HepG2 (cell line): ENCODE measurements at regions not wholly inside any gene's neighbourhood (a gene's known extent, or its start where the extent isn't known, plus 50 kb on each side); places are given as distances from the start of the nearest gene placed in this dataset.

ENCODE experiments used
- ATAC-seq: fragments of 200-7000 bp; cut with Tn5 transposase; 3 replicates; pipeline ENCODE4 v1.9.1; 2020; ENCODE audit warnings: mild to moderate bottlenecking, moderate library complexity
- BruUV-seq: library from RNA; stranded (reverse); fragments of 400-500 nt; replicated peaks from 2 replicates; lab custom pipeline; 2021; lab: Mats Ljungman, UMichigan
- CTCF ChIA-PET: fragments of 300-600 bp; formaldehyde crosslinking; extraction: SDS; loops from one replicate; lab custom pipeline; 2021; ENCODE audit warnings: low total read pairs, inconsistent platforms, low intra/inter-chr PET ratio; lab: Yijun Ruan, JAX
- POLR2A ChIA-PET: fragments of 350-600 bp; sonication (Branson Sonifier 250); formaldehyde crosslinking; loops from one replicate; lab custom pipeline; 2020; ENCODE audit warnings: antibody characterized with exemption, inconsistent platforms; lab: Yijun Ruan, JAX
- DNase-seq: peaks from one replicate; pipeline ENCODE4 v3.0.0-alpha.2; 2015; ENCODE audit warnings: low spot score
- FAIRE-seq: peaks from 3 replicates; lab custom pipeline; 2011; peaks lifted over from hg19 to GRCh38; lab: Jason Lieb, UNC
- H2AFZ ChIP-seq: one replicate; pipeline ENCODE4 v1.6.1; 2011; ENCODE audit warnings: low read length, inconsistent platforms
- H3K27ac ChIP-seq: fragments of 300-600 bp; 3 replicates; pipeline ENCODE4 v1.8.0; 2011; ENCODE audit warnings: mixed run types, mild to moderate bottlenecking, mixed read lengths, low read length, inconsistent platforms; ENCODE audit not compliant: insufficient read depth; ENCODE audit errors: extremely low read length
- H3K27me3 ChIP-seq, 2 experiments: fragments of 200-600 bp in 1 of 2; 2 replicates in 1 of 2; 3 replicates in 1 of 2; pipeline versions ENCODE4 v1.6.0 to v1.8.0; 2011; ENCODE audit warnings: low read length in 2 of 2, mild to moderate bottlenecking in 2 of 2, moderate library complexity in 2 of 2, inconsistent platforms in 1 of 2; ENCODE audit not compliant: insufficient read depth in 2 of 2, control insufficient read depth in 1 of 2
- H3K36me3 ChIP-seq, 2 experiments: fragments of 200-600 bp in 1 of 2; replicated peaks in 1 of 2; 2 replicates in 1 of 2; 3 replicates in 1 of 2; pipeline versions ENCODE4 v1.5.1 to v1.8.0; 2011; ENCODE audit warnings: low read length in 2 of 2, inconsistent platforms in 1 of 2; ENCODE audit not compliant: insufficient read depth in 2 of 2, control insufficient read depth in 1 of 2
- H3K4me1 ChIP-seq: 2 replicates; pipeline ENCODE4 v1.5.1; 2012; ENCODE audit warnings: low read length, inconsistent platforms; ENCODE audit not compliant: insufficient read depth
- H3K4me2 ChIP-seq: 2 replicates; pipeline ENCODE4 v1.6.0; 2011; ENCODE audit warnings: low read depth, low read length, inconsistent platforms
- H3K4me3 ChIP-seq, 3 experiments: fragments of 200-600 bp in 1 of 3; sonication (generic), shearing (Covaris generic) in 1 of 3; replicated peaks in 1 of 3; 2 replicates each; pipeline ENCODE4 v1.5.1; 2011 to 2016; ENCODE audit warnings: low read length in 3 of 3, inconsistent platforms in 2 of 3, low read depth in 2 of 3, mild to moderate bottlenecking in 2 of 3, control low read depth in 1 of 3, mixed read lengths in 1 of 3; ENCODE audit not compliant: insufficient read depth in 1 of 3
- H3K79me2 ChIP-seq: one replicate; pipeline ENCODE4 v1.6.1; 2011; ENCODE audit warnings: low read length, inconsistent platforms; ENCODE audit not compliant: insufficient read depth
- H3K9ac ChIP-seq: 2 replicates; pipeline ENCODE4 v1.6.0; 2011; ENCODE audit warnings: mild to moderate bottlenecking, low read depth, low read length, inconsistent platforms; ENCODE audit not compliant: insufficient read depth
- H3K9me3 ChIP-seq: 2 replicates; pipeline ENCODE4 v1.5.1; 2012; ENCODE audit warnings: mild to moderate bottlenecking, low read length
- H4K20me1 ChIP-seq: 2 replicates; pipeline ENCODE4 v1.6.0; 2011; ENCODE audit warnings: inconsistent platforms, mild to moderate bottlenecking, low read length, moderate library complexity; ENCODE audit not compliant: insufficient read depth
- ARNT ChIP-seq: fragments of 450-650 bp; IDR thresholded peaks from 2 replicates; pipeline ENCODE4 v1.6.1; 2017
- ATF6 ChIP-seq: sonication (generic); formaldehyde crosslinking; conservative IDR thresholded peaks from 2 replicates; pipeline ENCODE4 v1.4.0; 2020; ENCODE audit warnings: missing genetic modification reagents
- CSRNP1 ChIP-seq: sonication (generic); formaldehyde crosslinking; IDR thresholded peaks from 2 replicates; pipeline ENCODE4 v1.8.1; 2023; ENCODE audit warnings: mild to moderate bottlenecking, missing genetic modification reagents
- FLYWCH1 ChIP-seq: sonication (generic); formaldehyde crosslinking; IDR thresholded peaks from 2 replicates; pipeline ENCODE4 v1.8.1; 2023; ENCODE audit warnings: mild to moderate bottlenecking, missing genetic modification reagents
- MATR3 ChIP-seq: sonication (generic); formaldehyde crosslinking; IDR thresholded peaks from 2 replicates; pipeline ENCODE4 v1.4.0; 2020; ENCODE audit warnings: missing genetic modification reagents
- TFDP2 ChIP-seq: sonication (generic); formaldehyde crosslinking; IDR thresholded peaks from 2 replicates; pipeline ENCODE4 v1.4.0; 2020; ENCODE audit warnings: missing genetic modification reagents
- ZNF235 ChIP-seq: sonication (generic); formaldehyde crosslinking; IDR thresholded peaks from 2 replicates; pipeline ENCODE4 v1.8.1; 2023; ENCODE audit warnings: mild to moderate bottlenecking, missing genetic modification reagents, borderline replicate concordance
- ZNF646 ChIP-seq: sonication (generic); formaldehyde crosslinking; IDR thresholded peaks from 2 replicates; pipeline ENCODE4 v1.9.0; 2021; ENCODE audit warnings: mild to moderate bottlenecking, missing genetic modification reagents
- WGBS: methylation state at CpG from one replicate; pipeline ENCODE4 v1.1.6; 2017; ENCODE audit warnings: low lambda C conversion rate; 5-methylcytosine and 5-hydroxymethylcytosine counted together
- in situ Hi-C: cut with HindIII; loops from 2 replicates; pipeline ENCODE4 v1.10.0; 2017; ENCODE audit warnings: low pct_unique_long_range_greater_than_20kb; ENCODE audit not compliant: extremely low pct_ligation_motif_present
- intact Hi-C: fragments of 100-400 bp; cut with micrococcal nuclease; formaldehyde crosslinking; loops from one replicate; pipeline ENCODE4 v1.10.0; 2022; ENCODE audit not compliant: unreplicated experiment

- ATAC-seq (no peak), FAIRE-seq (no peak), DNase-seq (no peak)
- Histone ChIP-seq H3K9ac (no peak overlapping the region), H4K20me1 (peaks cover 12% of the 10 kb centered on the region), H2AFZ (no peak overlapping the region), H3K36me3 (peaks cover 9 to 34% of the 10 kb centered on the region in 2 experiments; a peak in 4 of 5 replicates), H3K27me3 (no peaks in the 10 kb centered on the region), H3K4me2 (no peak overlapping the region), H3K27ac (no peak overlapping the region), H3K4me1 (no peaks in the 10 kb centered on the region), H3K9me3 (no peaks in the 10 kb centered on the region), H3K4me3 (no peak overlapping the region), H3K79me2 (no peaks in the 10 kb centered on the region)
- in situ Hi-C loops (no loop called here), intact Hi-C loops (no loop called here)
- CTCF ChIA-PET, result no interaction called here
- WGBS, result 92% methylated on average over 6 of the region's 6 CpGs
- POLR2A ChIA-PET, result no interaction called here
- BruUV-seq, result no TSS peak
- no peak for TF ChIP-seq ARNT
- no peak for TF ChIP-seq MATR3
- no peak for TF ChIP-seq TFDP2 (CRISPR knock-in tag)
- no peak for TF ChIP-seq ATF6
- TF ChIP-seq FLYWCH1 (CRISPR knock-in tag), result no peak
- TF ChIP-seq ZNF235 (CRISPR knock-in tag), result no peak
- TF ChIP-seq ZNF646, result no peak
- no peak for TF ChIP-seq CSRNP1
These were observed 186.1 kb downstream of the SHANK2 start for GRCh38 chr11:71066311-71066710.
